ENCODE measurements at regions not wholly inside any gene's neighbourhood (a gene's known extent, or its start where the extent isn't known, plus 50 kb on each side); places are given as distances from the start of the nearest gene placed in this dataset.

DNA sequence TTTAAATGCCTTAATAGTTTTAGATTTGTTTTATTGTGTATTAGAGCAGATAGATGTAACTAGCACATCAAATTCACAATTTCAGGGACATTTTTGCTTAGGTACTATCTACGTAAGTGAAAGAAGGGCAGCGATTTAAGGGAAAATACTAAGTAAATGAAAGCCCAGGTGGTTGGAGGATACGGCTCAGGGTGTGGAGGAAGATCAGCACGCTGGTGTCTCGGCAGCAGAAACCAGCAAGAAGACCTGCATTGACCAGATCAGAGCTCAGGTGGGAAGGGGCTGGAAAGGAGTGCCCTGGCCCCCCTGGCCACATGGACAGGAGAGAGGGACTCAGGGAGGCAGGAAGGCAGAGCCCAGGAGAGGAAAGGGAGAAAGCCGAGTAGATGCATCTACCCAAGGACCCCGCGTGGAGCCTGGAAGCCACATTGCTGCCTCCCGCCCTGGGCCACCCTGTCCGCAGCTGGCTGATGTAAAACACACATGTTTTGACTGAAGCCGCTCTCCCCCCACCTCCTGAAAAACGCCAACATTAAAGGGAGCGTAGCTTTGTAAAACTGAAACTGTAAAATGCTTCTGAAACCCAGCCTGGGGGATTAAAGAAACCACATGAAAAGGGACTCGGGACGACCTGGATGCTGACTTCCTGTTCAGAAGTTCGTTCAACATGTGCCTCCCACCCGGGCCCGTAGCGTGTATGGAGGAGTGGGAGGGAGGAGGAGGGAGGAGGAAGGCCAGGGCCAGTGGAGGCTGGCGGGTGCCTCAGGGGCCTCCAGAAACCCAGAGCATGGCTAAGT lies 72.6 kb upstream of the TARDBP start:
- no peak overlapping the region for H3K4me3 ChIP-seq (ENCODE audit: low read depth, low read length)
- TF ChIP-seq, protein P1, sequence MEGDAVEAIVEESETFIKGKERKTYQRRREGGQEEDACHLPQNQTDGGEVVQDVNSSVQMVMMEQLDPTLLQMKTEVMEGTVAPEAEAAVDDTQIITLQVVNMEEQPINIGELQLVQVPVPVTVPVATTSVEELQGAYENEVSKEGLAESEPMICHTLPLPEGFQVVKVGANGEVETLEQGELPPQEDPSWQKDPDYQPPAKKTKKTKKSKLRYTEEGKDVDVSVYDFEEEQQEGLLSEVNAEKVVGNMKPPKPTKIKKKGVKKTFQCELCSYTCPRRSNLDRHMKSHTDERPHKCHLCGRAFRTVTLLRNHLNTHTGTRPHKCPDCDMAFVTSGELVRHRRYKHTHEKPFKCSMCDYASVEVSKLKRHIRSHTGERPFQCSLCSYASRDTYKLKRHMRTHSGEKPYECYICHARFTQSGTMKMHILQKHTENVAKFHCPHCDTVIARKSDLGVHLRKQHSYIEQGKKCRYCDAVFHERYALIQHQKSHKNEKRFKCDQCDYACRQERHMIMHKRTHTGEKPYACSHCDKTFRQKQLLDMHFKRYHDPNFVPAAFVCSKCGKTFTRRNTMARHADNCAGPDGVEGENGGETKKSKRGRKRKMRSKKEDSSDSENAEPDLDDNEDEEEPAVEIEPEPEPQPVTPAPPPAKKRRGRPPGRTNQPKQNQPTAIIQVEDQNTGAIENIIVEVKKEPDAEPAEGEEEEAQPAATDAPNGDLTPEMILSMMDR (IDR thresholded peaks at IDR 0.05; ENCODE audit: control insufficient read depth, extremely low read depth, insufficient read depth): no peak
- no peak for DNase-seq (ENCODE audit: low read depth)

DNA sequence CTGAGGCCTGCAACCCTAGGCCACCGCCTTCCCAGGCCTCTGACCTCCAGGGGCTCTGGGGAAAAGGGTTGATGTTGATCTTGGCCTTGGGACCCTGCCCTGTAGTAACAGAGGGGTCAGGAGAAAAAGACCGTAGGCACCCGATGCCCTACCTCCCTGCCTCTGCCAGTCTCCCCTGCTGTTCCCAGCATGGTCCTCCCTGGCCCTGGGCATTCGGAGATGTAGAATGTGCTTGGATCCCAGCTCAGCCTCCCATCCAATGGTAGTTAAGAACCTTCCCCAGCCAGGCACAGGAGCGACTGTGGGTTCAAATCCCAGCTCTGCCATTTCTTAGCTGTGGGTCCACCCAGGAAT lies 72.0 kb upstream of the TARDBP start:
- TF ChIP-seq, protein P1 (IDR thresholded peaks at IDR 0.05; ENCODE audit: control insufficient read depth, extremely low read depth, insufficient read depth): no peak
- no peak overlapping the region for H3K4me3 ChIP-seq (ENCODE audit: low read depth, low read length)
- no peak for DNase-seq (ENCODE audit: low read depth)

DNA sequence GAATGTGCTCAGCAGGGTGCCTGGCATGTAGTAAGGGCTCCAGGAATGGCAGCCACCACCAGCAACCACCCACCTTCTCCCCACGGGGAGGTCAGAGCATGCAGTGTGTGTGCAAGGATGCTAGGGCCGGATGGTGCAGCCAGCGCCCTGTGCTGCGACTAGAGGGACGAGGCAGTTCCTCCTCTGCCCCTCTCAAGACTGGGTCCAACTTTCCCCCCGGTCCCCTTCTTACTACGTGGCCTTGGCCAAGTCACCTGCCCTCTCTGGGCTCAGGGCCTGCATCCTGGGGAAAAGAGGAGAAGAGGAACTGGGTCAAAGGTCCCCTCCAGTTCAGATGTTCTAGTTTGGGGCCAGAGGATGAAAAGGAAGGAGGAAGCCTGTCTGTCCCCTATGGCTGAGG lies 71.6 kb upstream of the TARDBP start:
- H3K4me3 ChIP-seq (ENCODE audit: low read depth, low read length): no peak overlapping the region
- no peak for DNase-seq (ENCODE audit: low read depth)
- TF ChIP-seq, protein P1 (IDR thresholded peaks at IDR 0.05; ENCODE audit: control insufficient read depth, extremely low read depth, insufficient read depth): no peak

DNA sequence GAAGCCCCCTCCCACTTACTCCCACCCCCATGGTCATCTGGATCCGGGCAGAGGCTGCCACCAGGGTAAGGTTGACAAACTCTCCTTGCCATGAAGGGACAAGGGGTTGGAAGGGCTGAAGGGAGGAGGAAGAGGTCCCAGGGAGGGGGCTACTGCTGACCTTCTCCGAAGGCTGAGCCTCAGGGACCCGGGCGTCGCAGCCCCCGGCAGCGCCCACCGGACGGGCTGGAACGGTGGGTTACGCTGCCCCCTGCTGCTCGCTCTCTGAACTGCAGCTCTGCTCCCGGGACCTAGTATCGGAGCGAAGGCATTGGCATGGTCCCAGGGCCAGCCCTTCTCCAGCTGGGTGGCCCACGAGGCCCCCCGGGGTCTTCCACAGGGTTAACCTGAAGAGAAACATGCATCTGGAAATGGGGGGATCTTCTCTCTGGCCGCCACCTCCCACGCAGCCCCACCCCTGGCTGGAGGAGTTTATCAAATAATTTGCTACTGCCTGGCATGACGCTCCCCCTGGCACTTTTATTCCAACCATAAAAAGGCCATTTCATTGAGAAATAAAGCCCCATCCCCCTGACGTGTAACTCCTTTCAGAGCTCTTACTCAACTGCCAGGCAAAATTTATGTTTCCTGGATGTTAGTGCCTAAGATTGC lies 70.4 kb upstream of the TARDBP start:
- TF ChIP-seq, protein P1 (IDR thresholded peaks at IDR 0.05; ENCODE audit: control insufficient read depth, extremely low read depth, insufficient read depth): peak; percentile 95
- DNase-seq (ENCODE audit: low read depth): no peak
- H3K4me3 ChIP-seq (ENCODE audit: low read depth, low read length): no peak overlapping the region

DNA sequence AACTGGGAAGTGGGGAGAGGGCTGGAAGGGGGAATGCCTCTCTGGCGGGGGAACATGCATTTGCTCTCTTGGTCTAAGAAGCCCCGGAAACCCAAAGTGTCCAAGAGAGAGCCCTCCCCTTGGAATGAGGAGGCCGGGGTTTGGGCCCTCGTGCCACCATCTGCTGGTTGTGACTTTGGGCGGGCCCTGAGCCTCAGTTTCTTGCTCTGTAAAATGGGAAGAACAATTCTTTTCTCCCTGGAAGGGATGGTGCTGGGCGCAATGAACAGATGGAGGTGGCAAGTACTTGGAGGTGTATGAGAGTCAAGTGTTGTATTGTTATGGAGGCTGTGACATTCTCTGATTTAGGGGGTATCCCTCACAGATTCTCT lies 69.9 kb upstream of the TARDBP start:
- H3K4me3 ChIP-seq (ENCODE audit: low read depth, low read length): no peak overlapping the region
- DNase-seq (ENCODE audit: low read depth): no peak
- TF ChIP-seq, protein P1 (IDR thresholded peaks at IDR 0.05; ENCODE audit: control insufficient read depth, extremely low read depth, insufficient read depth): no peak

DNA sequence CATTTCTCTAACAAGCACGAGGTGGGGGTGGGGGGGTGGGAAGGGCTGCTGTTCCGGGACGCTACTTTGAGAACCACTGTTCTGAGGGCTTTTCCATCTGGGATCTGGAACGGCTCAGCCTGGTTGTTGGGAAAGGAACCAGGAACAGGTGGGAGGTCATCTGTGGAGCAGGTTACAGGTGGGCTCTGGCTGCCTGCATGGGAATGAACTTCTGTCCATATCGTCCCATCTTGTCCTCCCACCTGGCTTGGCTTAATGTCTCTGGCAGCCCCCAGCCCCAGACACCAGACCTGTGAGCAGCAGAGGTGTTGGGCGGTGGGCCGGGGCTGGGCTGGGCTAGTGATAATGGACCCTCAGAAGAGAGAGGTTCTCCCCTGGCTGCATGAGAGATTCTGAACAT lies 69.4 kb upstream of the TARDBP start:
- TF ChIP-seq, protein P1 (IDR thresholded peaks at IDR 0.05; ENCODE audit: control insufficient read depth, extremely low read depth, insufficient read depth): no peak
- DNase-seq (ENCODE audit: low read depth): no peak
- H3K4me3 ChIP-seq (ENCODE audit: low read depth, low read length): no peak overlapping the region

All from LNCaP clone FGC (cell line).